HG03439 (cell line): ENCODE measurements at regions not wholly inside any gene's neighbourhood (a gene's known extent, or its start where the extent isn't known, plus 50 kb on each side); places are given as distances from the start of the nearest gene placed in this dataset.
"Not testable (repeated sequence)": the region's sequence is repeated elsewhere in the genome, so short reads cannot be mapped to it uniquely, and the experiment has no call there.

Source experiments
- ATAC-seq: cut with Tn5 transposase; IDR thresholded peaks from one replicate; pipeline ENCODE4 v1.9.1; 2021; ENCODE audit warnings: mild to moderate bottlenecking, moderate library complexity; ENCODE audit not compliant: unreplicated experiment

DNA sequence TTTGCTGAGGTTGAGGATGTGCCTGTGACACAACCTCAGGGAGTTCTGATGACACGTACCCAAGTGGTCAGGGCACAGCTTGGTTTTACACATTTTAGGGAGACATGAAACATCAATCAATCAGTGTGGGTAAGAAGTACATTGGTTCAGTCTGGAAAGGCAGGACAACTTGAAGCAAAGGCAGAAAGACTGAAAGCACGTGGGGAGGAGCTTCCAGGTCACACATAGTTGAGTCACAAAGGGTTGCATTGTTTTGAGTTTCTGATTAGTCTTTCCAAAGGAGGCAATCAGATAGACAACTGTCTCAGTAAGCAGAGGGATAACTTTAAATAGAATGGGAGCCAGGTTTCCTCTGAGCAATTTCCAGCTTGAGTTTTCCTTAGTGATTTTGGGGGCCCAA is 1910.0 kb upstream of the AGA start:
- ATAC-seq, result no peak

GRCh38 chr4:179353786-179354185 is 1911.5 kb upstream of the AGA start:
- no peak for ATAC-seq

- no peak for ATAC-seq
Measured at GRCh38 chr4:179361978-179362486, 1919.8 kb upstream of the AGA start.

DNA sequence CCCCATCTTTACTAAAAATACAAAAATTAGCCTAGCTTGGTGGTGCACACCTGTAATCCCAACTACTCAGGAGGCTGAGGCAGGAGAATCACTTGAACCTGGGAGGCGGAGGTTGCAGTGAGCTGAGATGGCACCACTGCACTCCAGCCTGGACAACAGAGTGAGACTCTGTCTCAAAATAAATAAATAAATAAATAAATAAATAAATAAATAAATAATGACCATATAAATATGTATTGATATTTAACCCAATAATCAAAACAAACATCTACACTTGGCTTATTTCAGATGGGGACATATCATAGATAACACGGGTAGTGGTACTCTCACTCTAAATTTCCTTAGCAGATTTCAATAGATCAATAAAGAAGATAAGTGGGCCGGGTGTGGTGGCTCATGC is 1923.7 kb upstream of the AGA start:
- not testable (repeated sequence) for ATAC-seq

DNA sequence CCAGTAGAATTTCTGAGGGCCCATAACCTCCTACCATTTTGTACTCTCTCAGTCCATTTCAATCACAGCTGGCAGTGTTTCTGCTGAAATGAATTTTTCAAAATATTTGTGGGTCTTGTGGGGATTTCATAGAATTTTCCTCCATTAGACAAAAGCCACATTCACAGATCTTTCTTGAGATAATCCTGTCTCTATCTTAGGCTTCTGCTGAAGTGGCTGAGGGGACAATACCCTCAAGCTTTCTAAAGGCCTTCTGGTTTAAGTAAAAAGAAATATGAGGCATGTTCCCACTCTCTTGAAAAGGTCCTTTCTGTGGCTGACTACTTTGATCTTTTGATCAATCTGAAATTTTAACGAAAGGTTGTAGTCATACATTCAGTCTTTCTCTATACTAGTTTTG is 1930.0 kb upstream of the AGA start:
- no peak for ATAC-seq

DNA sequence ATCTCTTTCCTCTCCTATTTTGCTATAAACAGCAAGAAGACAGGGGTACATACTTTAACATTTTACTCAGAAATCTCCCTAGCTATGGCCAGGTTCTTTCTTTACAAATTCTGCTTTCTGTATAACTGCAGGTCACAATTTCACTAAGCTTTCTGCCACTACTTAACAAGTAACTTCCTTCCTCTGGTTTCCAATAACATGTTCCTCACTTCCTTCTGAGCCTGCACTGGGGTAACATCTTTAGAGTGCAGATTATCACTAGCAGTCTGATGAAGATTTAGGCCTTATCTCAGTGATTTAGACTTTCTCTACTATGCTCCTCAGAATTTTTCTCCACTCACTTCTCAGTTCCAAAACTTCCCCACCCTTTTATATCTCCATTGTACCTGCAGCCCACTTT is 1930.5 kb upstream of the AGA start:
- ATAC-seq, result no peak

- not testable (repeated sequence) for ATAC-seq
Measured at GRCh38 chr4:179378847-179379246, 1936.6 kb upstream of the AGA start.

DNA sequence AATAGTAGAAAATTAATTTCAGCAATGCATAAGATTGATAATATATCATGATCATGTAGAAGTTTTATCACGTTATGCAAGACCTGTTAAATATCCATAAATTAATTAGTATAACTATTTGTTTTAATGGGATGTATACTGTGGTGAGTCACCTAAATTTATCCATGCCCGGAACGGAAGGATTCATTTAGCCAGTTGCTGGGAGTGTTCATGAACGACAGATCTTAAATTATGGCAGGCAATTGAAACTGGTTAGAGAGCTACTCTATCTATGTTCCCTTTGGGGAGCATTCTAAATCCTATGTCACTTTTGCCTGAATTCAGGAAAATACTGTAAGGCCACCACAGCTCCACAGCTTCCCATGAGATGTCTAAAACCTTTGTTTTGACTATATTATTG is 1950.5 kb upstream of the AGA start:
- no peak for ATAC-seq

DNA sequence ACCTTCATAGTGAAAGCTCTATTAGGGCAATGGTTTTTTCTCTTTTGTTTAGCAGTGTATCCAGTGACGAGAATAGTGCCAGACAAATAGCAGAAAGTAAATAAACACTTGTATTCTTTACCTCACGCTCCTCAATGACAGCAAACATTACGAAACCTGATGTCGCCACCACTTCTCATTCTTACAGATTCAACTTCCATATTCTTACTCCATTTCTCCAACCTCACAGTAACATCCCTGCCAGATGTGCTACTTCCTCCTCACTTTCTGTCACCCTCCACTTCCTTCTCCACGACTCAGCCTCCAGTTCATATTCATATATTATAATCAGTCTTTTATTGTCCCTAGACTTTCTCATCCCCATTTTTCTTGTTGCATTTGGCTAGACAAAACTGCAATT is 1956.2 kb upstream of the AGA start:
- no peak for ATAC-seq

DNA sequence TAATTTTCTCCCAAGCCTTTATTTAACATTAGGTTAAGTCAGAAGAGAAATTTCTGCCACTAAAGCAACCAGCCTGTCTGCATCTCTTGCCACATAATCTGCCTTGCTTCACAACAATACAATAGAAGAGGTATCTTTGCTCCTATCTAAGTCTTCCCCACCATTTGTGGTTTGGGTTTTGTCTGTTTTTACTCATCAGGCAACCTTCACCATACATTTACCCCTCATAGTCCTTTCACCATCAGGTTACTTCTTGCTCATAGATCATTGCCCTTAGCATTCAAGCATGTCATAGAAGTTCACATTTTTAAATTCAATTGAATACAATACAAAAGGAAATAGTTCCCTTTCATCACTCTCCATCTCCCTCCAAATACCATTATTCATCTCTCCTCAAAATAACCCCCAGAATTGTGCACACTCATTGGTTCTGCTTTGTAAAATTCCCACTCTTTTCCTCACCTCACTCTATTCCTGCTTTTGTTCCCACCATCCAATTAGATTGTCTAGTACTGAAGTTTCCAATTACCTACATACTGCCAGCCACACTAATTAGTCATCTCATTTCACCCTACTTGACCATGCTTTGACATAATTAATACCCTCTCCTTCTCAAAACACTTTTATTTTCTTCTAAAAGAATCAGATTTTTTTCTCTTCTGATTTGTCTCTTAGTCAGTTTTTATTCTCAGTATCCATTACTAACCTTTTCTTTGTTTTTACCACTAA is 1957.0 kb upstream of the AGA start:
- ATAC-seq, result no peak

DNA sequence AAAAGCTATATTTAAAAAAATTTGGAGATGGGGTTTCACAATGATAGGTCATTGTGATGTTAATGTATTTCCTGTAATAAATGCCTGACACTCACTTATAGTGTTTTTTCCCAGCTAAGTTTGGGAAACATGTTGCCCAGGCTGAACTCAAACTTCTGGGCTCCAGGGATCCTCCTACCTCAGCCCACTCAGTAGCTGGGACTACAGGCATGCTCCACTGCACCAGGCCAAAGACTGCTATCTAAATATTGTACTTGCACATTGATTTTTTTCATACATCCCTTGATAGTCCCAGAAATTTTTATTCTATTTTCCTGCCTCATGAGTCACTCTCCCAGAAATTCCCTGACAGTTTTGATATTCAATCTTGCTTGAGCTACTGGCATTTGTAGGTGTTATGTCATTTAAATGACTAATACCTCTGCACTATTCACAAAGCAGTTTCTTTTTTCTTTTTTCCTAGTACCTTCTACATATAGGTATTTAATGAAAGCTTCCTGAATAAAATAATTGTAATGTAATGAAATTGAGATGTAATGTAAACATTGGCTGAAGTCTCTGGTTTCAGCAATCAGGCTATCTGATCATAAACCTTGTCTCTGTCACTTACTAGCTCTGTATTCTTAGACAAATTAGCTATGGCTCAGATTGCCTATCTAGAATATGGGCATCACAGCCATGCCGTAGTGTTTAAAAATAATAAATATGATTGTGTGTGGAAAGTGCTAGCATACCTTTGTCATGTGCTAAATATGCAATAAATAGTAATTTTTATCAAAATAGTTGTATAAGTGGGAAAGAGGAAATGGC is 1973.0 kb upstream of the AGA start:
- no peak for ATAC-seq

DNA sequence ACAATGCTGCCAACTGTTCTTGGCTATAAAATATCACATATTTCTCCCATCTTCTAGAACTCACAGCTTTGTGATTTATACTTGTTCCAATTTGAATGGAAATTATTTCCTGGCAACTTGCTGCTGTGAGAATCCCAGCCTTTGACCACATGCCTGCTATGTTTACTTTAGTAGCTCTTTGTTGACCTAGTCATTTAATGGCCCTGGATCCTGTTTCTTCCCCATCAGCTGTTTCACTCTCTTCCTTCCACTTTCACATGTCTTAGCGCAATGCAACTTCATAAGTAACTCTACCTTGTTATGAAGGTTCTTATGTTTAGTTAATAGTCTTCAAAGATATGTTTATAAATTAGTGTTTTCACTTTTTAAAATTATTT is 1973.6 kb upstream of the AGA start:
- ATAC-seq, result no peak

GRCh38 chr4:179417357-179417756 is 1975.1 kb upstream of the AGA start:
- ATAC-seq, result no peak

GRCh38 chr4:179437962-179438361 is 1995.7 kb upstream of the AGA start:
- ATAC-seq, result no peak

- ATAC-seq, result no peak
Measured at GRCh38 chr4:179441596-179441995, 1999.4 kb upstream of the AGA start.

- ATAC-seq, result no peak
Measured at GRCh38 chr4:179447308-179447707, 2005.1 kb upstream of the AGA start.

DNA sequence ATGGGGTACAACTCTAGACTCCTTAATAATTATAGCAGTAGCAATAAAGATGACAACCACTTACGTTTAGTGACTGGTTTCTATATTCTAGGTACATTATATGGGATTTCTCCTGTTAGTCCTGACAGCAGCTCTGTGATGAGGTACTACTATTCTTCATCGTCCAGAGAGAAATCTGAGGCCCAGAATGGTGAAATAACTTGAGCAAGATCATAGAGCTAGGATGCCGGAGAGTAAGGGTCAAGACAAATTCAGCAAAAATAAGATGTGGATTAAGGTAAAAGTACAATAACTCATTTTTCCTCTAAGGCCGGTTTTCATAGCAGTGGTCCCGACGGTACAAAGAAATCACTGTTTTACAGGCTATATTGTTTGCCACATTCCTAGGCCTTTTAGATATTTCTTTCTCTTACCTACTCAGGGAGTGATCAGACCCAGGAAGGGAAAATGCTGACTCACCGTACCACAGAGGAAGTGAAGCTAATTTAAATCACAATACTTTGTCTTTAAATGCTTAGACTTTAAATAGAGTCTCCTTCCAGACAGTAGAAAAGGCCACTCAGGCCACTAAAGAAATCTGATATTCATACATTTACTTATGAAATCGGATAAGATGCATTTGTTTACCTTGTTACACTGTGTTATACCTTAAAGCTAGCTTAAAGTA is 2023.0 kb upstream of the AGA start:
- no peak for ATAC-seq

DNA sequence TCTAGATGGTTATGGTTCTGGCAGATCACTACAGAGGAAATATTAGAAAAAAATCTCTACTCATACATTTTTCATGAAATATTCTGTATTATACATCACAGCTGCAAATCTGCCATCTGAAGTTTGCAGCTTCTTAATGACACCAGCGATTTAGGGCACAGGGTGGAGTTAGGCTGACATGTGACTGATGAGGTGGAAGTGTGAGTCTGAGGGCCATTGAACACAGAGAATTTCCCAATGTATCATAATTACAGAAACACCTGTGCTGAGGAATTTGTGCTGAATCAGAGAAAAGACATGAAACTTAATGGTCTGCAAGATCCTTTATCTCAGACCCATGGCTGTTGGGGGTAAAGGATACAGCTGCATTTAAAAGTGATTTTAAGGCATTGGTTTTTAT is 2025.6 kb upstream of the AGA start:
- ATAC-seq, result no peak

- ATAC-seq, result no peak
Measured at GRCh38 chr4:179472164-179472563, 2029.9 kb upstream of the AGA start.

- ATAC-seq, result no peak
Measured at GRCh38 chr4:179478608-179479007, 2036.4 kb upstream of the AGA start.

DNA sequence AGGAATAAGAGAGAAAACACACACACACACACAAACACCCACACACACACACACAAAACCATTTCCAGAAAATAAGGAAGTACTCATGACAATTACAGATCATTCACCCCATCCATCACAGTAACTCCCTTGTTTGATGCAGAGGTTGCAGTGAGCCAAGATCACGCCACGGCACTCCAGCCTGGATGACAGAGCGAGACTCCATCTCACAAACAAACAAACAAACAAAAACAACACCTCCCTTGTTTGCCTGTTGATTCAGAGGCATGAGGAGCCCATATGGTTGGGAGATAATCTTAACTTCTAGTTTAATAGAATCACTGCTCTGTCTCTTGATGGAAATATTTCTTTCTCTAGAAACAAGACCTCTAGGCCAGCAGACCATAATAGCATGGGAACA is 2043.5 kb upstream of the AGA start:
- no peak for ATAC-seq
